ENCODE measurements at regions not wholly inside any gene's neighbourhood (a gene's known extent, or its start where the extent isn't known, plus 50 kb on each side); places are given as distances from the start of the nearest gene placed in this dataset.

GRCh38 chr7:133132906-133133305 lies 51.0 kb upstream of the CHCHD3 start:
- no peaks in the 10 kb centered on the region for H3K9me2 ChIP-seq (replicated peaks; ENCODE audit: low read depth, low read length)
- H2AFZ ChIP-seq (ENCODE audit: low read length) = no peak overlapping the region
- no peaks in the 10 kb centered on the region for H3K4me1 ChIP-seq (ENCODE audit: insufficient read depth, low read length, poor library complexity, severe bottlenecking)
- H3K4me3 ChIP-seq (ENCODE audit: low read length, poor library complexity, severe bottlenecking) = no peak overlapping the region
- no peak for TF ChIP-seq EZH2phosphoT487 (IDR thresholded peaks at IDR 0.05; ENCODE audit: borderline replicate concordance)
- no peak for TF ChIP-seq CTCF (conservative IDR thresholded peaks at IDR 0.05; ENCODE audit: low read length)
- H3K9ac ChIP-seq (ENCODE audit: low read depth, low read length, poor library complexity, severe bottlenecking) = no peak overlapping the region
- no peaks in the 10 kb centered on the region for H3K36me3 ChIP-seq (ENCODE audit: insufficient read depth, low read length)
- no peaks in the 10 kb centered on the region for H3K9me3 ChIP-seq (ENCODE audit: insufficient read depth, low read depth, low read length)
- H3K27me3 ChIP-seq (ENCODE audit: insufficient read depth, low read length, poor library complexity, severe bottlenecking) = no peaks in the 10 kb centered on the region
- no peaks in the 10 kb centered on the region for H3K79me2 ChIP-seq (ENCODE audit: insufficient read depth, low read length)
- no peak overlapping the region for H3K4me2 ChIP-seq (ENCODE audit: low read depth, low read length, poor library complexity, severe bottlenecking)
- H3F3A ChIP-seq (ENCODE audit: low read depth) = no peaks in the 10 kb centered on the region
- no peaks in the 10 kb centered on the region for H4K20me1 ChIP-seq (ENCODE audit: insufficient read depth, low read length, poor library complexity, severe bottlenecking)

- TF ChIP-seq CTCF (conservative IDR thresholded peaks at IDR 0.05; ENCODE audit: low read length) = no peak
- TF ChIP-seq EZH2phosphoT487 (IDR thresholded peaks at IDR 0.05; ENCODE audit: borderline replicate concordance) = no peak
- H3K9ac ChIP-seq (ENCODE audit: low read depth, low read length, poor library complexity, severe bottlenecking) = no peak overlapping the region
Measured at GRCh38 chr7:133134810-133135209, 52.9 kb upstream of the CHCHD3 start.

DNA sequence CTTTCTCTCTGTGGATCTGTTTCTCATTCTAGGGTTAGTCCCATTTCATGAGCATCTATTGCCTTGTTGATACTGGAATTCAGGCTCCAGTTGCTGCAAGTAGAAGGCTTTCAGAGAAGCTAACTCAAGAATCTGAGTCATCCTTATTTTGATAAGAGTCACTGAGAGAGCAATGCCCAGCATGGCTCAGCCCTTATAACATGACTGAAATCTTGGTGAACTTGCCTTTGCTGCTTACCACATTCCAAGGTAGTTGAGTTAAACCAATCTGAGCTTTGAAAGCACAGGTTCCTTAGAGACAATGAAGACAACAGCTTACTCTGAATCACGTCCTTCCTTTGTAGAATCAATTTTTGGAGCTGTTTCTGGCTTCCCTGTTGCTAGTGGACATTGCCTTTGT lies 53.6 kb upstream of the CHCHD3 start:
- Histone ChIP-seq H3K4me2 (ENCODE audit: low read depth, low read length, poor library complexity, severe bottlenecking) (no peak overlapping the region), H3K9me2 (replicated peaks; ENCODE audit: low read depth, low read length) (no peaks in the 10 kb centered on the region), H3K9ac (ENCODE audit: low read depth, low read length, poor library complexity, severe bottlenecking) (no peak overlapping the region), H3K4me1 (ENCODE audit: insufficient read depth, low read length, poor library complexity, severe bottlenecking) (peaks cover 8% of the 10 kb centered on the region), H2AFZ (ENCODE audit: low read length) (no peak overlapping the region), H3K36me3 (ENCODE audit: insufficient read depth, low read length) (no peaks in the 10 kb centered on the region), H3F3A (ENCODE audit: low read depth) (no peaks in the 10 kb centered on the region), H3K9me3 (ENCODE audit: insufficient read depth, low read depth, low read length) (no peaks in the 10 kb centered on the region), H3K79me2 (ENCODE audit: insufficient read depth, low read length) (no peaks in the 10 kb centered on the region), H4K20me1 (ENCODE audit: insufficient read depth, low read length, poor library complexity, severe bottlenecking) (no peaks in the 10 kb centered on the region), H3K4me3 (ENCODE audit: low read length, poor library complexity, severe bottlenecking) (no peak overlapping the region), H3K27me3 (ENCODE audit: insufficient read depth, low read length, poor library complexity, severe bottlenecking) (no peaks in the 10 kb centered on the region)
- no peak for TF ChIP-seq EZH2phosphoT487 (IDR thresholded peaks at IDR 0.05; ENCODE audit: borderline replicate concordance)
- no peak for TF ChIP-seq CTCF (conservative IDR thresholded peaks at IDR 0.05; ENCODE audit: low read length)

More at GRCh38 chr7:133134810-133135209, 52.9 kb upstream of the CHCHD3 start:
- no peak overlapping the region for H3K4me2 ChIP-seq (ENCODE audit: low read depth, low read length, poor library complexity, severe bottlenecking)
- H3K4me1 ChIP-seq (ENCODE audit: insufficient read depth, low read length, poor library complexity, severe bottlenecking) = peaks cover 3% of the 10 kb centered on the region
- no peaks in the 10 kb centered on the region for H3K9me3 ChIP-seq (ENCODE audit: insufficient read depth, low read depth, low read length)
- no peaks in the 10 kb centered on the region for H4K20me1 ChIP-seq (ENCODE audit: insufficient read depth, low read length, poor library complexity, severe bottlenecking)
- H3K27me3 ChIP-seq (ENCODE audit: insufficient read depth, low read length, poor library complexity, severe bottlenecking) = no peaks in the 10 kb centered on the region
- no peaks in the 10 kb centered on the region for H3K36me3 ChIP-seq (ENCODE audit: insufficient read depth, low read length)
- H3K79me2 ChIP-seq (ENCODE audit: insufficient read depth, low read length) = no peaks in the 10 kb centered on the region
- no peak overlapping the region for H2AFZ ChIP-seq (ENCODE audit: low read length)
- H3K9me2 ChIP-seq (replicated peaks; ENCODE audit: low read depth, low read length) = no peaks in the 10 kb centered on the region
- no peaks in the 10 kb centered on the region for H3F3A ChIP-seq (ENCODE audit: low read depth)
- no peak overlapping the region for H3K4me3 ChIP-seq (ENCODE audit: low read length, poor library complexity, severe bottlenecking)

All from Loucy (cell line).